Sigmoid colon (tissue), 4 donors: ENCODE measurements at regions not wholly inside any gene's neighbourhood (a gene's known extent, or its start where the extent isn't known, plus 50 kb on each side); places are given as distances from the start of the nearest gene placed in this dataset.

Source experiments
- EP300 ChIP-seq, 4 donors: sonication (generic); formaldehyde crosslinking; IDR thresholded peaks; one replicate each; pipeline ENCODE4 v1.6.1; 2017; ENCODE audit warnings: antibody characterized with exemption in 4 of 4
- POLR2A ChIP-seq, 2 donors: fragments of 450-650 bp; IDR thresholded peaks; one replicate each; pipeline ENCODE4 v1.6.1; 2016; ENCODE audit warnings: antibody characterized with exemption in 2 of 2, mild to moderate bottlenecking in 2 of 2, moderate library complexity in 2 of 2

DNA sequence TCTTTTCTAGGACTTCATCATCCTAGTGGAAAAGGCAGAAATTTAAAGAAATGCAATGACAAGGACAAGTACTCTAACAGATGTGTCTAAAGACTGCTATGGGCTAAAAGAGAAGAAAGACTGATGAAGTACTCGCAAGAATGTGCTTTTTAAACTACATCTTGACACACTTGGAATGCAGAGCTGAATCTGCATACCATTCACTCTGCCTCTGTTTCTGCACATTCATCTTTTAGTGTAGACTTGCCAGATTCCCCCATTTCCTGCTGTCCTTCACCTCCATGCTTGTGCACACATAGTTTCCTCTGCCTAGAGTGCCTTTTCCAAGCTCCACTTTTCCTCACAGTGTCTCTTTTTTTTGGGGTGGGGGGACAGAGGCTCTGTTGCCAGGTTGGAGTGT lies 239.0 kb upstream of the CCDC179 start:
- TF ChIP-seq POLR2A (IDR thresholded peaks at IDR 0.05) (no peak), EP300 (IDR thresholded peaks at IDR 0.05) (no peak)
